Breast epithelium (tissue), 4 donors: ENCODE measurements at regions not wholly inside any gene's neighbourhood (a gene's known extent, or its start where the extent isn't known, plus 50 kb on each side); places are given as distances from the start of the nearest gene placed in this dataset.

Experiments
- DNase-seq, 2 donors: peaks; one replicate each; pipeline ENCODE4 v3.0.0-alpha.2; 2019; ENCODE audit warnings: low spot score in 2 of 2
- H3K27ac ChIP-seq, 2 donors: fragments of 200-600 bp; sonication (generic) in 1 of 2; one replicate each; pipeline ENCODE4 v1.5.1; 2016 to 2019; ENCODE audit warnings: mild to moderate bottlenecking in 1 of 2
- H3K27me3 ChIP-seq, 2 donors: fragments of 200-600 bp; sonication (generic) in 1 of 2; one replicate each; pipeline versions ENCODE4 v1.5.1 to v1.6.0; 2017 to 2019; ENCODE audit warnings: control low read depth in 1 of 2, mild to moderate bottlenecking in 1 of 2
- H3K36me3 ChIP-seq: fragments of 200-600 bp; one replicate; pipeline ENCODE4 v1.5.1; 2019
- H3K4me1 ChIP-seq, 2 donors: fragments of 200-600 bp; sonication (generic); one replicate each; pipeline ENCODE4 v1.5.1; 2016 to 2019; ENCODE audit warnings: control low read depth in 1 of 2
- H3K4me3 ChIP-seq, 3 donors: fragments of 200-600 bp; sonication (generic); 1 replicate in 2 of 3; 2 replicates in 1 of 3; pipeline ENCODE4 v1.5.1; 2016 to 2019; ENCODE audit warnings: mild to moderate bottlenecking in 3 of 3, moderate library complexity in 2 of 3
- H3K9me3 ChIP-seq, 2 donors: fragments of 200-600 bp; sonication (generic) in 1 of 2; one replicate each; pipeline ENCODE4 v1.5.1; 2016 to 2019; ENCODE audit warnings: control low read depth in 1 of 2
- POLR2A ChIP-seq: fragments of 450-650 bp; IDR thresholded peaks from one replicate; pipeline ENCODE4 v1.6.1; 2016; ENCODE audit warnings: antibody characterized with exemption, mild to moderate bottlenecking, moderate library complexity
- POLR2AphosphoS5 ChIP-seq, 3 donors: sonication (generic); formaldehyde crosslinking; IDR thresholded peaks; one replicate each; pipeline ENCODE4 v1.6.1; 2017; ENCODE audit warnings: antibody characterized with exemption in 3 of 3
- intact Hi-C: fragments of 100-400 bp; cut with DNase I; formaldehyde crosslinking; loops from one replicate; pipeline ENCODE4 v1.15.1; 2023; ENCODE audit warnings: low total_unique reads
- TF ChIP-seq, protein P1 (sequence below), 3 donors: fragments of 450-650 bp; IDR thresholded peaks; one replicate each; pipeline ENCODE4 v1.5.1; 2016 to 2017; ENCODE audit warnings: antibody characterized with exemption in 3 of 3, mild to moderate bottlenecking in 3 of 3, moderate library complexity in 3 of 3

DNA sequence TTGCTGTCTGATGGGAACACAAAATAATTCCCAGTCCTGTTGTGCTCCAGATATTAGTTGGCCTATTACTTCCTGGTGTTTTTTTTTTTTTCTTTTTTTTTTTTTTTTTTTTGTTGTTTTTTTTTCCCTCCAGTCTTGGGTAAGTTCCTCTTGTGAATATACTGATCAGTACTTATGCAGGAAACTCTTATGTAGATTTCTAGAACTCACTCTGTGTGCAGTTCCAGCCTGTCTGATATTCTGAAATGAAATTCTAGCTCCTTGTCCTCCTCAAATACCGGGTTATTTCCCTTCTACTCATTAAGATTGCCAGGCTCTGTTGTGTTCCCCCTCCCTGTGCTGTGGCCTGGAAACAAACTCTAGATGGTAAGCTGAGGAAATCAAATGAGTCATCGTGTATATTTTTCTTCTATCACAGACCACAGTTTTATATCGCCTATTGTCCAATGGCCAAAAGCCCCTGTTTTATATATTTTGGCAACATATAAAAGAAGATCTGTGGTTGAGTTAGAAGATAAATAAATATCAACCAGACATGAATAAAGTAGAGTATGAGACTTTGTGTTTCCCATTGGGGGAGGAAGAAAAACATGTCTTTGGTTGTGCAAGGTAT is 124.3 kb upstream of the UGT8 start:
- H3K36me3 ChIP-seq = no peaks in the 10 kb centered on the region
- TF ChIP-seq, protein P1, sequence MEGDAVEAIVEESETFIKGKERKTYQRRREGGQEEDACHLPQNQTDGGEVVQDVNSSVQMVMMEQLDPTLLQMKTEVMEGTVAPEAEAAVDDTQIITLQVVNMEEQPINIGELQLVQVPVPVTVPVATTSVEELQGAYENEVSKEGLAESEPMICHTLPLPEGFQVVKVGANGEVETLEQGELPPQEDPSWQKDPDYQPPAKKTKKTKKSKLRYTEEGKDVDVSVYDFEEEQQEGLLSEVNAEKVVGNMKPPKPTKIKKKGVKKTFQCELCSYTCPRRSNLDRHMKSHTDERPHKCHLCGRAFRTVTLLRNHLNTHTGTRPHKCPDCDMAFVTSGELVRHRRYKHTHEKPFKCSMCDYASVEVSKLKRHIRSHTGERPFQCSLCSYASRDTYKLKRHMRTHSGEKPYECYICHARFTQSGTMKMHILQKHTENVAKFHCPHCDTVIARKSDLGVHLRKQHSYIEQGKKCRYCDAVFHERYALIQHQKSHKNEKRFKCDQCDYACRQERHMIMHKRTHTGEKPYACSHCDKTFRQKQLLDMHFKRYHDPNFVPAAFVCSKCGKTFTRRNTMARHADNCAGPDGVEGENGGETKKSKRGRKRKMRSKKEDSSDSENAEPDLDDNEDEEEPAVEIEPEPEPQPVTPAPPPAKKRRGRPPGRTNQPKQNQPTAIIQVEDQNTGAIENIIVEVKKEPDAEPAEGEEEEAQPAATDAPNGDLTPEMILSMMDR (IDR thresholded peaks at IDR 0.05) = no peak
- no peak for TF ChIP-seq POLR2AphosphoS5 (IDR thresholded peaks at IDR 0.05)
- TF ChIP-seq POLR2A = no peak
- intact Hi-C loops = no loop called here
- H3K27me3 ChIP-seq = no peaks in the 10 kb centered on the region
- no peaks in the 10 kb centered on the region for H3K9me3 ChIP-seq
- H3K4me1 ChIP-seq = no peaks in the 10 kb centered on the region
- DNase-seq = no peak
- H3K4me3 ChIP-seq = no peak overlapping the region
- no peak overlapping the region for H3K27ac ChIP-seq

DNA sequence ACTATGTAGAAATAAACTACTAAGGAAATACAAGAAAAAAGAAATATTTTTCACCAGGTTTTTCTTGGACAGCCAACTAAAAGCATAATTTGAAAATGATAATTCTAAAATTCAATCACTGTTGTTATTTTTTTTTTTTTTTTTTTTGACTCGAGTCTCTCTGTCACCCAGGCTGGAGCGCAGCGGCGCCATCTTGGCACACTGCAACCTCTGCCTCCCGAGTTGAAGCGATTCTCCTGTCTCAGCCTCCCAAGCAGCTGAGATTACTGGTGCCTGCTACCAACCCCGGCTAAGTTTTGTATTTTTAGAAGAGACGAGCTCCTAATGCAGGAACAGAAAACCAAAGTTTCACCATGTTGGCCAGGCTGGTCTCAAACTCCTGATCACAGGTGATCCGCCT is 122.3 kb upstream of the UGT8 start:
- DNase-seq = no peak
- no peak overlapping the region for H3K27ac ChIP-seq
- H3K27me3 ChIP-seq = no peaks in the 10 kb centered on the region
- no peak for TF ChIP-seq POLR2A
- TF ChIP-seq POLR2AphosphoS5 (IDR thresholded peaks at IDR 0.05) = no peak
- TF ChIP-seq, protein P1 (IDR thresholded peaks at IDR 0.05) = no peak
- H3K4me1 ChIP-seq = no peaks in the 10 kb centered on the region
- intact Hi-C loops = no loop called here
- H3K4me3 ChIP-seq = no peak overlapping the region
- no peaks in the 10 kb centered on the region for H3K36me3 ChIP-seq
- no peaks in the 10 kb centered on the region for H3K9me3 ChIP-seq

DNA sequence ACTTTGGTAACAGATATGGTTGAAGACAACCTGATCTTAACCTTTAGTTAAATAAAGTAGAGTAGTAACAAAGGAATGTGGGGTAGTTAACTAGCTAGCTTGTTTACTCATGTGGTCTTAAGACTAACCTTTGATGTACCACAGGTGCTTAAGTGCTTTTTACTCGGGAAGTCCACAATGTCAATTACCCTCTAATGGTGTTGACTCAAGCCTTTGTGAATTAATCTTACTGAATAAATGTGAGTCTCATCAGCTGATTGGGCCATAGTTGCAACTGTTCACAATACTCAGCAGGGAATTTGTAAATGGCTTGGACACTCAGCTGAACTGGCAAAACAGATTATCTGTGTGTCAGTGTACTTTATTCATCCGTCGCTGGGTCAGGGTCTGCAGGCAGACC is 119.0 kb upstream of the UGT8 start:
- no peaks in the 10 kb centered on the region for H3K36me3 ChIP-seq
- no peaks in the 10 kb centered on the region for H3K4me1 ChIP-seq
- no peak for TF ChIP-seq POLR2AphosphoS5 (IDR thresholded peaks at IDR 0.05)
- TF ChIP-seq, protein P1 (IDR thresholded peaks at IDR 0.05) = no peak
- no peak for TF ChIP-seq POLR2A
- no peaks in the 10 kb centered on the region for H3K9me3 ChIP-seq
- intact Hi-C loops = no loop called here
- H3K4me3 ChIP-seq = no peak overlapping the region
- no peaks in the 10 kb centered on the region for H3K27me3 ChIP-seq
- DNase-seq = no peak
- no peak overlapping the region for H3K27ac ChIP-seq

DNA sequence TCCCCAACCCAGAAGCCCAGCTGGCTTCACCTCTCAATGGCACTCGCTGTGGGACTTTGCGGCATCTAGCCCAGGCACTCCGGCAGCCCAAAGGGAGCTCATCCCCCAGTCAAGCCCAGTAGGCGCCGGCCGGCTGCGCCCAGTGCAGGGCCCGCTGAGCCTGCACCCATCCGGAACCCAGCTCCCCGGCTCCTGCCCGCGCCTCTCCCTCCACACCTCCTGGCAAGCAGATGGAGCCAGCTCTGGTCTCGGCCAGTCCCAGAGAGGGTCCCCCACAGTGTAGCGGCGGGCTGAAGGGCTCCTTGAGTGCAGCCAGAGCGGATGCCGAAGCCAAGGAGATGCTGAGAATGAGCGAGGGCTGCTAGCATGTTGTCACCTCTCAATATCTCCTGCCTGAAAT is 116.8 kb upstream of the UGT8 start:
- H3K4me1 ChIP-seq = no peaks in the 10 kb centered on the region
- no peaks in the 10 kb centered on the region for H3K9me3 ChIP-seq
- TF ChIP-seq POLR2AphosphoS5 (IDR thresholded peaks at IDR 0.05) (no peak), POLR2A (no peak)
- TF ChIP-seq, protein P1 (IDR thresholded peaks at IDR 0.05) = no peak
- no peak for DNase-seq
- no peak overlapping the region for H3K27ac ChIP-seq
- no peak overlapping the region for H3K4me3 ChIP-seq
- intact Hi-C loops = no loop called here
- H3K36me3 ChIP-seq = no peaks in the 10 kb centered on the region
- no peaks in the 10 kb centered on the region for H3K27me3 ChIP-seq

DNA sequence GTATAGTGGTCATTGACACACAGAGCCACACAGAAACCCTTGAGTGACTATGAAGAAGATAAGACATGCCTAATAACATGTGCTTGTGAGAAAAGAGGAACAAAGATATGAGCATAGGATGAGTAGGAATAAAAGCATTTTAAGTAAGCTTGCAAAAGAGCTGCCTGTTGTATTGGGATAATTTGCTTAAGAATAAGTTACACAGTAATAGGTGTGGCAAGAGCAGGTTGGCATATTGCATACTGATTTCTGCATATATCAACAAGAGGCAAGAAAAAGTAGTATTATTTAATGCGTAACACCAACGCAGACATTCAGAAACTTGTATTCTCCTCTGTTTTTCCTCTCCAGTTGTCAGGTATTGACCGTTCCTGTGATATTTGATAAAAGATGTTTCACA is 111.5 kb upstream of the UGT8 start:
- H3K27me3 ChIP-seq = no peaks in the 10 kb centered on the region
- H3K27ac ChIP-seq = no peak overlapping the region
- no peaks in the 10 kb centered on the region for H3K9me3 ChIP-seq
- H3K4me3 ChIP-seq = no peak overlapping the region
- TF ChIP-seq, protein P1 (IDR thresholded peaks at IDR 0.05) = no peak
- TF ChIP-seq POLR2AphosphoS5 (IDR thresholded peaks at IDR 0.05) (no peak), POLR2A (no peak)
- no peaks in the 10 kb centered on the region for H3K36me3 ChIP-seq
- DNase-seq = no peak
- intact Hi-C loops = no loop called here
- H3K4me1 ChIP-seq = no peaks in the 10 kb centered on the region
